Endometrium (tissue), 2 donors: ENCODE measurements at regions not wholly inside any gene's neighbourhood (a gene's known extent, or its start where the extent isn't known, plus 50 kb on each side); places are given as distances from the start of the nearest gene placed in this dataset.
"Not testable (repeated sequence)": the region's sequence is repeated elsewhere in the genome, so short reads cannot be mapped to it uniquely, and the experiment has no call there.

ENCODE experiments used
- FAIRE-seq: peaks from 2 replicates; lab custom pipeline; 2012; peaks lifted over from hg19 to GRCh38; lab: Jason Lieb, UNC
- donor health status: control.
- donor health status: control.

GRCh38 chr7:101146-102046, 91.0 kb upstream of the FAM20C start:
- no peak for FAIRE-seq

GRCh38 chr7:102047-102711, 90.2 kb upstream of the FAM20C start:
- FAIRE-seq, result no peak

- no peak for FAIRE-seq
Measured at GRCh38 chr7:102721-103120, 89.7 kb upstream of the FAM20C start.

- FAIRE-seq, result not testable (repeated sequence)
Measured at GRCh38 chr7:103981-104380, 88.4 kb upstream of the FAM20C start.

GRCh38 chr7:105002-105401, 87.4 kb upstream of the FAM20C start:
- no peak for FAIRE-seq

GRCh38 chr7:106356-106755, 86.0 kb upstream of the FAM20C start:
- FAIRE-seq, result no peak

GRCh38 chr7:107233-107632, 85.1 kb upstream of the FAM20C start:
- no peak for FAIRE-seq

- FAIRE-seq, result no peak
Measured at GRCh38 chr7:107907-108306, 84.5 kb upstream of the FAM20C start.

- no peak for FAIRE-seq
Measured at GRCh38 chr7:109094-109493, 83.3 kb upstream of the FAM20C start.

- no peak for FAIRE-seq
Measured at GRCh38 chr7:109898-110556, 82.3 kb upstream of the FAM20C start.

GRCh38 chr7:110557-111232, 81.7 kb upstream of the FAM20C start:
- no peak for FAIRE-seq

- no peak for FAIRE-seq
Measured at GRCh38 chr7:111591-111990, 80.8 kb upstream of the FAM20C start.

- no peak for FAIRE-seq
Measured at GRCh38 chr7:112881-113280, 79.5 kb upstream of the FAM20C start.

- FAIRE-seq, result no peak
Measured at GRCh38 chr7:115274-115911, 77.0 kb upstream of the FAM20C start.

- FAIRE-seq, result no peak
Measured at GRCh38 chr7:116188-116981, 76.0 kb upstream of the FAM20C start.

- FAIRE-seq, result no peak
Measured at GRCh38 chr7:117836-118614, 74.3 kb upstream of the FAM20C start.

- no peak for FAIRE-seq
Measured at GRCh38 chr7:118615-119391, 73.6 kb upstream of the FAM20C start.

GRCh38 chr7:119392-120163, 72.8 kb upstream of the FAM20C start:
- no peak for FAIRE-seq
